Calu3 (cell line): ENCODE measurements at regions not wholly inside any gene's neighbourhood (a gene's known extent, or its start where the extent isn't known, plus 50 kb on each side); places are given as distances from the start of the nearest gene placed in this dataset.

ENCODE experiments used
- BruUV-seq: library from RNA; stranded (reverse); fragments of 400-500 nt; replicated peaks from 2 replicates; lab custom pipeline; 2021; lab: Mats Ljungman, UMichigan
- CTCF ChIA-PET: fragments of 300-600 bp; sonication (Branson Sonifier 250); formaldehyde crosslinking; loops from one replicate; lab custom pipeline; 2022; ENCODE audit warnings: antibody characterized with exemption; lab: Charles Lee
- DNase-seq: peaks from one replicate; pipeline ENCODE4 v3.0.0; 2022
- H3K27ac Mint-ChIP-seq: one replicate; pipeline ENCODE4 v1.8.0; 2022; ENCODE audit warnings: mixed read lengths; ENCODE audit not compliant: unreplicated experiment
- H3K27me3 Mint-ChIP-seq: one replicate; pipeline ENCODE4 v1.8.0; 2022; ENCODE audit warnings: mixed read lengths; ENCODE audit not compliant: unreplicated experiment
- H3K36me3 Mint-ChIP-seq: one replicate; pipeline ENCODE4 v1.8.0; 2022; ENCODE audit warnings: mild to moderate bottlenecking, moderate library complexity, mixed read lengths; ENCODE audit not compliant: insufficient read depth, unreplicated experiment
- H3K4me1 Mint-ChIP-seq: one replicate; pipeline ENCODE4 v1.8.0; 2022; ENCODE audit warnings: mild to moderate bottlenecking, low read depth, mixed read lengths; ENCODE audit not compliant: unreplicated experiment
- H3K4me3 Mint-ChIP-seq: one replicate; pipeline ENCODE4 v1.8.0; 2022; ENCODE audit warnings: mild to moderate bottlenecking, low read depth, moderate library complexity, mixed read lengths; ENCODE audit not compliant: unreplicated experiment
- H3K9me3 Mint-ChIP-seq: one replicate; pipeline ENCODE4 v1.8.0; 2022; ENCODE audit warnings: low read depth, mixed read lengths; ENCODE audit not compliant: unreplicated experiment
- CTCF ChIP-seq: fragments of 200-600 bp; IDR thresholded peaks from one replicate; pipeline ENCODE4 v1.8.0; 2022; ENCODE audit warnings: antibody characterized with exemption; ENCODE audit not compliant: unreplicated experiment
- intact Hi-C: fragments of 100-400 bp; cut with micrococcal nuclease; formaldehyde crosslinking; loops from one replicate; pipeline ENCODE4 v1.10.0; 2022; ENCODE audit not compliant: unreplicated experiment

DNA sequence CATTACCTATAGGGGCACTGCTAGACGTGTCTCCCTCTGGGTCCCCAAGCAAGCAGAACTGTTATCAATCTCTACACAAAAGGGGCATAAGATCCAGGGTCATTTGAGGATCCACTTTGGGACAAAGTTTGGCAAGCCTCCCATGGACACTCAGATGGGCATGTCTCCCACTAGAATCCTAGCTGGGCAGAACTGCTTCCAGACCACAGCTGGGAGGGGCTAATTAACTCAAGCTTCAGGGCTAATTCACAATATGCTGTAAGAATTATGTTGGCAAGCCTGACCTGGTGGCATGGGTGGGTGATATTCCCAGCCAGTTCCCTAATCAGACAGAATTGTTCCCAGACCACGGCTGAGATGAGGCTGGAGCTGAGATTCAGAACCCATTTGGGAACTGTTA is 738.4 kb upstream of the FZD8 start:
- Mint-ChIP-seq H3K27ac (no peak overlapping the region), H3K27me3 (no peaks in the 10 kb centered on the region), H3K4me3 (no peak overlapping the region), H3K9me3 (peaks cover 12% of the 10 kb centered on the region), H3K36me3 (no peaks in the 10 kb centered on the region), H3K4me1 (no peaks in the 10 kb centered on the region)
- DNase-seq: no peak
- BruUV-seq: no TSS peak
- no peak for TF ChIP-seq CTCF
- intact Hi-C loops: no loop called here
- CTCF ChIA-PET: no interaction called here

DNA sequence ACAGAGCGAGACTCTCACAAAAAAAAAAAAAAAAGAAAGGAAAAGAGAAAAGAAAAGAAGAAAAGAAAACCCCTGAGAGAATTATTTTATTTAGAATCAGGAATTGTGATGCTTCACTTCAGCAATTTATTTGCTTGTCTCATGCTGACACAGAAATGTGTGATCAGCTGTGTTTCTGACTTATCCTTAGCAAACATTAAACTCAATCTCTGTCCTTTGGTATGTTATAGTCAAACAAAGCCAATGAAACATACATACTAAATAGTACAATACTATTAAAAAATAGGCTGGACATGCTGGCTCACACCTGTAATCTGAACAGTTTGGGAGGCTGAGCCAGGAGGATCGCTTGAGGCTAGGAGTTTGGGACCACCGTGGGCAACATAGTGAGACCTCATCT is 733.0 kb upstream of the FZD8 start:
- DNase-seq: no peak
- no peak for TF ChIP-seq CTCF
- Mint-ChIP-seq H3K9me3 (peaks cover 9% of the 10 kb centered on the region), H3K27me3 (no peaks in the 10 kb centered on the region), H3K36me3 (no peaks in the 10 kb centered on the region), H3K27ac (no peak overlapping the region), H3K4me1 (no peaks in the 10 kb centered on the region), H3K4me3 (no peak overlapping the region)
- no TSS peak for BruUV-seq
- intact Hi-C loops: no loop called here
- CTCF ChIA-PET: interaction anchor here (0.6 kb wide), 1 partner anchor 91 kb away, joined by 3 read pairs; no protein-coding TSS in a partner anchor

- CTCF ChIA-PET: no interaction called here
- no peak overlapping the region for H3K27ac Mint-ChIP-seq
- H3K36me3 Mint-ChIP-seq: no peaks in the 10 kb centered on the region
- no peak for DNase-seq
- intact Hi-C loops: no loop called here
- H3K27me3 Mint-ChIP-seq: no peaks in the 10 kb centered on the region
- no peak for TF ChIP-seq CTCF
- no TSS peak for BruUV-seq
- no peaks in the 10 kb centered on the region for H3K4me1 Mint-ChIP-seq
- H3K9me3 Mint-ChIP-seq: peaks cover 5% of the 10 kb centered on the region
- H3K4me3 Mint-ChIP-seq: no peak overlapping the region
These were observed 731.5 kb upstream of the FZD8 start for GRCh38 chr10:36373424-36374096.

- BruUV-seq: no TSS peak
- CTCF ChIA-PET: no interaction called here
- H3K4me3 Mint-ChIP-seq: no peak overlapping the region
- DNase-seq: no peak
- H3K27me3 Mint-ChIP-seq: no peaks in the 10 kb centered on the region
- TF ChIP-seq CTCF: no peak
- no peaks in the 10 kb centered on the region for H3K4me1 Mint-ChIP-seq
- no peak overlapping the region for H3K27ac Mint-ChIP-seq
- intact Hi-C loops: no loop called here
- H3K9me3 Mint-ChIP-seq: peaks cover 8% of the 10 kb centered on the region
- H3K36me3 Mint-ChIP-seq: no peaks in the 10 kb centered on the region
These were observed 725.3 kb upstream of the FZD8 start for GRCh38 chr10:36367362-36367761.
